ENCODE measurements at regions not wholly inside any gene's neighbourhood (a gene's known extent, or its start where the extent isn't known, plus 50 kb on each side); places are given as distances from the start of the nearest gene placed in this dataset.

GRCh38 chr7:156480671-156481070 lies 159.9 kb upstream of the RNF32 start:
- H3K4me3 ChIP-seq: no peak overlapping the region
- no peak for DNase-seq (ENCODE audit: low spot score)

GRCh38 chr7:156479596-156479995 lies 161.0 kb upstream of the RNF32 start:
- no peak for DNase-seq (ENCODE audit: low spot score)
- TF ChIP-seq CTCF (IDR thresholded peaks at IDR 0.05): no peak
- Histone ChIP-seq H3K27ac (no peak overlapping the region), H3K4me3 (no peak overlapping the region)

More at GRCh38 chr7:156480671-156481070, 159.9 kb upstream of the RNF32 start:
- no peak overlapping the region for H3K27ac ChIP-seq
- no peak for TF ChIP-seq CTCF (IDR thresholded peaks at IDR 0.05)

GRCh38 chr7:156478486-156478885 lies 162.1 kb upstream of the RNF32 start:
- no peak for DNase-seq (ENCODE audit: low spot score)

GRCh38 chr7:156475666-156476065 lies 164.9 kb upstream of the RNF32 start:
- no peak for TF ChIP-seq CTCF (IDR thresholded peaks at IDR 0.05)
- no peak for DNase-seq (ENCODE audit: low spot score)
- H3K27ac ChIP-seq: no peak overlapping the region
- no peak overlapping the region for H3K4me3 ChIP-seq

More at GRCh38 chr7:156478486-156478885, 162.1 kb upstream of the RNF32 start:
- no peak for TF ChIP-seq CTCF (IDR thresholded peaks at IDR 0.05)
- no peak overlapping the region for H3K27ac ChIP-seq
- no peak overlapping the region for H3K4me3 ChIP-seq

- DNase-seq (ENCODE audit: low spot score): no peak
- TF ChIP-seq CTCF (IDR thresholded peaks at IDR 0.05): no peak
- no peak overlapping the region for H3K4me3 ChIP-seq
- no peak overlapping the region for H3K27ac ChIP-seq
Measured at GRCh38 chr7:156475179-156475578, 165.4 kb upstream of the RNF32 start.

- DNase-seq (ENCODE audit: low spot score): no peak
- Histone ChIP-seq H3K27ac (no peak overlapping the region), H3K4me3 (no peak overlapping the region)
- no peak for TF ChIP-seq CTCF (IDR thresholded peaks at IDR 0.05)
Measured at GRCh38 chr7:156474241-156474743, 166.3 kb upstream of the RNF32 start.

GRCh38 chr7:156473476-156474240 lies 166.9 kb upstream of the RNF32 start:
- DNase-seq (ENCODE audit: low spot score): no peak
- no peak for TF ChIP-seq CTCF (IDR thresholded peaks at IDR 0.05)
- Histone ChIP-seq H3K27ac (no peak overlapping the region), H3K4me3 (no peak overlapping the region)

All from coronary artery (tissue), 2 donors.